HS-27A (cell line): ENCODE measurements at regions not wholly inside any gene's neighbourhood (a gene's known extent, or its start where the extent isn't known, plus 50 kb on each side); places are given as distances from the start of the nearest gene placed in this dataset.

Experiments
- DNase-seq: peaks from one replicate; pipeline ENCODE4 v3.0.0-alpha.2; 2012; ENCODE audit warnings: low read depth, missing footprints

- DNase-seq = no peak
These were observed 125.2 kb upstream of the CCDC196 start for GRCh38 chr14:66361013-66361412.

- no peak for DNase-seq
These were observed 120.8 kb upstream of the CCDC196 start for GRCh38 chr14:66365388-66365787.

GRCh38 chr14:66369157-66369697 lies 116.9 kb upstream of the CCDC196 start:
- no peak for DNase-seq

GRCh38 chr14:66371776-66372175 lies 114.4 kb upstream of the CCDC196 start:
- DNase-seq = no peak

GRCh38 chr14:66375046-66375964 lies 110.9 kb upstream of the CCDC196 start:
- DNase-seq = no peak

GRCh38 chr14:66377574-66377973 lies 108.6 kb upstream of the CCDC196 start:
- no peak for DNase-seq

GRCh38 chr14:66378712-66379505 lies 107.3 kb upstream of the CCDC196 start:
- no peak for DNase-seq

- no peak for DNase-seq
These were observed 106.0 kb upstream of the CCDC196 start for GRCh38 chr14:66380143-66380542.

GRCh38 chr14:66381755-66382154 lies 104.4 kb upstream of the CCDC196 start:
- DNase-seq = no peak

GRCh38 chr14:66383257-66383656 lies 102.9 kb upstream of the CCDC196 start:
- DNase-seq = no peak

GRCh38 chr14:66383771-66384170 lies 102.4 kb upstream of the CCDC196 start:
- no peak for DNase-seq

GRCh38 chr14:66388516-66388915 lies 97.7 kb upstream of the CCDC196 start:
- no peak for DNase-seq

GRCh38 chr14:66389481-66389880 lies 96.7 kb upstream of the CCDC196 start:
- DNase-seq = no peak

- no peak for DNase-seq
These were observed 90.9 kb upstream of the CCDC196 start for GRCh38 chr14:66395300-66395699.

GRCh38 chr14:66396164-66396563 lies 90.0 kb upstream of the CCDC196 start:
- no peak for DNase-seq

- no peak for DNase-seq
These were observed 87.7 kb upstream of the CCDC196 start for GRCh38 chr14:66398437-66398836.

GRCh38 chr14:66401449-66402095 lies 84.6 kb upstream of the CCDC196 start:
- no peak for DNase-seq

GRCh38 chr14:66403183-66403582 lies 83.0 kb upstream of the CCDC196 start:
- DNase-seq = no peak

GRCh38 chr14:66404051-66404545 lies 82.1 kb upstream of the CCDC196 start:
- no peak for DNase-seq

- no peak for DNase-seq
These were observed 81.0 kb upstream of the CCDC196 start for GRCh38 chr14:66405158-66405557.

GRCh38 chr14:66413901-66414300 lies 72.3 kb upstream of the CCDC196 start:
- no peak for DNase-seq

- DNase-seq = no peak
These were observed 71.7 kb upstream of the CCDC196 start for GRCh38 chr14:66414511-66414910.
